ENCODE measurements at regions not wholly inside any gene's neighbourhood (a gene's known extent, or its start where the extent isn't known, plus 50 kb on each side); places are given as distances from the start of the nearest gene placed in this dataset.

GRCh38 chr12:131542351-131542750, 168.5 kb upstream of the SFSWAP start:
- no peak for TF ChIP-seq CTCF (conservative IDR thresholded peaks at IDR 0.05; ENCODE audit: low read length)
- DNase-seq (ENCODE audit: low read depth): no peak
- no peak overlapping the region for H3K4me3 ChIP-seq (ENCODE audit: low read length)

GRCh38 chr12:131543040-131543439, 167.8 kb upstream of the SFSWAP start:
- TF ChIP-seq CTCF (conservative IDR thresholded peaks at IDR 0.05; ENCODE audit: low read length): no peak
- H3K4me3 ChIP-seq (ENCODE audit: low read length): no peak overlapping the region
- DNase-seq (ENCODE audit: low read depth): no peak

GRCh38 chr12:131547555-131547954, 163.3 kb upstream of the SFSWAP start:
- no peak for TF ChIP-seq CTCF (conservative IDR thresholded peaks at IDR 0.05; ENCODE audit: low read length)
- no peak for DNase-seq (ENCODE audit: low read depth)
- no peak overlapping the region for H3K4me3 ChIP-seq (ENCODE audit: low read length)

GRCh38 chr12:131550121-131550520, 160.8 kb upstream of the SFSWAP start:
- TF ChIP-seq CTCF (conservative IDR thresholded peaks at IDR 0.05; ENCODE audit: low read length): no peak
- H3K4me3 ChIP-seq (ENCODE audit: low read length): no peak overlapping the region
- DNase-seq (ENCODE audit: low read depth): no peak

GRCh38 chr12:131551675-131552491, 159.0 kb upstream of the SFSWAP start:
- DNase-seq (ENCODE audit: low read depth): no peak
- no peak for TF ChIP-seq CTCF (conservative IDR thresholded peaks at IDR 0.05; ENCODE audit: low read length)
- H3K4me3 ChIP-seq (ENCODE audit: low read length): no peak overlapping the region

- no peak for DNase-seq (ENCODE audit: low read depth)
- no peak for TF ChIP-seq CTCF (conservative IDR thresholded peaks at IDR 0.05; ENCODE audit: low read length)
These were observed 158.4 kb upstream of the SFSWAP start for GRCh38 chr12:131552492-131552863.

GRCh38 chr12:131553096-131553777, 157.7 kb upstream of the SFSWAP start:
- no peak for TF ChIP-seq CTCF (conservative IDR thresholded peaks at IDR 0.05; ENCODE audit: low read length)
- no peak for DNase-seq (ENCODE audit: low read depth)
- no peak overlapping the region for H3K4me3 ChIP-seq (ENCODE audit: low read length)

More at GRCh38 chr12:131552492-131552863, 158.4 kb upstream of the SFSWAP start:
- no peak overlapping the region for H3K4me3 ChIP-seq (ENCODE audit: low read length)

Measured in AG10803 (cell line).